Right lobe of liver (tissue), 4 donors: ENCODE measurements at regions not wholly inside any gene's neighbourhood (a gene's known extent, or its start where the extent isn't known, plus 50 kb on each side); places are given as distances from the start of the nearest gene placed in this dataset.

Experiments used
- POLR2A ChIP-seq: fragments of 450-650 bp; IDR thresholded peaks from one replicate; pipeline ENCODE4 v1.6.1; 2017; ENCODE audit warnings: antibody characterized with exemption, mild to moderate bottlenecking
- TF ChIP-seq, protein P1 (sequence below), 4 donors: fragments of 200-600 bp in 3 of 4; fragments of 450-650 bp in 1 of 4; IDR thresholded peaks; one replicate each; pipeline versions ENCODE4 v1.5.1 to v1.8.0; 2016 to 2022; ENCODE audit warnings: antibody characterized with exemption in 4 of 4, mild to moderate bottlenecking in 2 of 4
- donor health status: DM: no; HTN: no; CAD: no.
- donor health status: DM: no; HTN: no; CAD: no.
- donor health status: DM: no; HTN: yes; CAD: no.

DNA sequence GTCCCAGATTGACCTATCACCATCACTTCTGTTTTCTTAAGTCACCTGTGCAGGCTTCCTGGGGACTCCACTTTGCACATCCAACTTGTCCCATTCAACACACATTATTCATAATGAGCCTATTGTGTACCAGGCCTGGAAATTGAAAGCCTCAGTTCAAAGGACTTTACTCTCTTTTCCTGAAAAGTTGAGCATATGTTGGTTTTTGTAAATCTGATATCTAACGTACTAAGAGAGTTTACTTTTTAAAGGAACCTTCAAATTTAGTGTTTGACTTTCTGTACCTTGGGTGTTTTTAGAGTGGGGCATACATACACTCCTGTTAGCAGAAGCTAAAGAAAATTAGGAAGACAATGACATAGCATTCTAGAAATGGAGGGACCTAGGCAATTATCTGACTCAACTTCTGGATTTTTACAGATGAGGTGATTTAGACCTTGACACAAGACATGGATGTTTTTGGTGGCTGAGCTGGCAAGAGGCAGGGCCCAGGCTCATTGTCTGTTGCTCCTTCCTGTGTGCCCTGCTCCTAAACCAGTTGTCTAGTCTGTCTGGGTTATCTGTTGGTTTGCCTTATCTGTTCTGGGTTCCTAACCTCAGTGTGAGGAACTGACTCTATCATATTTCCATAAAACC is 336.5 kb downstream of the RPS6KC1 start:
- TF ChIP-seq POLR2A: no peak
- TF ChIP-seq, protein P1, sequence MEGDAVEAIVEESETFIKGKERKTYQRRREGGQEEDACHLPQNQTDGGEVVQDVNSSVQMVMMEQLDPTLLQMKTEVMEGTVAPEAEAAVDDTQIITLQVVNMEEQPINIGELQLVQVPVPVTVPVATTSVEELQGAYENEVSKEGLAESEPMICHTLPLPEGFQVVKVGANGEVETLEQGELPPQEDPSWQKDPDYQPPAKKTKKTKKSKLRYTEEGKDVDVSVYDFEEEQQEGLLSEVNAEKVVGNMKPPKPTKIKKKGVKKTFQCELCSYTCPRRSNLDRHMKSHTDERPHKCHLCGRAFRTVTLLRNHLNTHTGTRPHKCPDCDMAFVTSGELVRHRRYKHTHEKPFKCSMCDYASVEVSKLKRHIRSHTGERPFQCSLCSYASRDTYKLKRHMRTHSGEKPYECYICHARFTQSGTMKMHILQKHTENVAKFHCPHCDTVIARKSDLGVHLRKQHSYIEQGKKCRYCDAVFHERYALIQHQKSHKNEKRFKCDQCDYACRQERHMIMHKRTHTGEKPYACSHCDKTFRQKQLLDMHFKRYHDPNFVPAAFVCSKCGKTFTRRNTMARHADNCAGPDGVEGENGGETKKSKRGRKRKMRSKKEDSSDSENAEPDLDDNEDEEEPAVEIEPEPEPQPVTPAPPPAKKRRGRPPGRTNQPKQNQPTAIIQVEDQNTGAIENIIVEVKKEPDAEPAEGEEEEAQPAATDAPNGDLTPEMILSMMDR (IDR thresholded peaks at IDR 0.05): no peak
